GM19351 (cell line): ENCODE measurements at regions not wholly inside any gene's neighbourhood (a gene's known extent, or its start where the extent isn't known, plus 50 kb on each side); places are given as distances from the start of the nearest gene placed in this dataset.
A peak's percentile ranks its signal among the peaks of the same experiment; 100 is the strongest.
"Not testable (repeated sequence)": the region's sequence is repeated elsewhere in the genome, so short reads cannot be mapped to it uniquely, and the experiment has no call there.

Experiments used
- ATAC-seq: cut with Tn5 transposase; IDR thresholded peaks from one replicate; pipeline ENCODE4 v1.9.1; 2021; ENCODE audit warnings: mild to moderate bottlenecking, moderate library complexity; ENCODE audit not compliant: unreplicated experiment

- no peak for ATAC-seq
Measured at GRCh38 chr15:56812221-56812620, 78.9 kb upstream of the ZNF280D start.

GRCh38 chr15:56811586-56811985 is 78.3 kb upstream of the ZNF280D start:
- no peak for ATAC-seq

- no peak for ATAC-seq
Measured at GRCh38 chr15:56808160-56808559, 74.9 kb upstream of the ZNF280D start.

GRCh38 chr15:56806148-56806536 is 72.8 kb upstream of the ZNF280D start:
- ATAC-seq = no peak

- ATAC-seq = peak; percentile 70
Measured at GRCh38 chr15:56805466-56806147, 72.3 kb upstream of the ZNF280D start.

GRCh38 chr15:56804938-56805337 is 71.6 kb upstream of the ZNF280D start:
- ATAC-seq = no peak

- ATAC-seq = no peak
Measured at GRCh38 chr15:56804279-56804678, 71.0 kb upstream of the ZNF280D start.

GRCh38 chr15:56802161-56802560 is 68.9 kb upstream of the ZNF280D start:
- ATAC-seq = no peak

- peak; percentile 90 for ATAC-seq
Measured at GRCh38 chr15:56798639-56799038, 65.3 kb upstream of the ZNF280D start.

- ATAC-seq = no peak
Measured at GRCh38 chr15:56797720-56798275, 64.5 kb upstream of the ZNF280D start.

- no peak for ATAC-seq
Measured at GRCh38 chr15:56795502-56795901, 62.2 kb upstream of the ZNF280D start.

- no peak for ATAC-seq
Measured at GRCh38 chr15:56794553-56795329, 61.4 kb upstream of the ZNF280D start.

- no peak for ATAC-seq
Measured at GRCh38 chr15:56794165-56794552, 60.9 kb upstream of the ZNF280D start.

- ATAC-seq = no peak
Measured at GRCh38 chr15:56792211-56792610, 58.9 kb upstream of the ZNF280D start.

- ATAC-seq = not testable (repeated sequence)
Measured at GRCh38 chr15:56791521-56791920, 58.2 kb upstream of the ZNF280D start.

GRCh38 chr15:56788359-56788758 is 55.0 kb upstream of the ZNF280D start:
- ATAC-seq = no peak

GRCh38 chr15:56786966-56787365 is 53.7 kb upstream of the ZNF280D start:
- peak; percentile 69 for ATAC-seq

- ATAC-seq = no peak
Measured at GRCh38 chr15:56783857-56784661, 50.8 kb upstream of the ZNF280D start.

- ATAC-seq = no peak
Measured at GRCh38 chr15:56783156-56783856, 50.0 kb upstream of the ZNF280D start.
